Fibroblast of mammary gland (primary cell): ENCODE measurements at regions not wholly inside any gene's neighbourhood (a gene's known extent, or its start where the extent isn't known, plus 50 kb on each side); places are given as distances from the start of the nearest gene placed in this dataset.

Experiments
- DNase-seq: peaks from one replicate; pipeline ENCODE4 v3.0.0-alpha.2; 2010; ENCODE audit warnings: low read depth
- H3K4me3 ChIP-seq: 2 replicates; pipeline ENCODE4 v1.5.1; 2011; ENCODE audit warnings: low read depth, mild to moderate bottlenecking, low read length, moderate library complexity; ENCODE audit not compliant: control insufficient read depth
- TF ChIP-seq, protein P1 (sequence below): conservative IDR thresholded peaks from 2 replicates; pipeline ENCODE4 v1.5.1; 2011; ENCODE audit warnings: low read depth, low read length, inconsistent platforms; ENCODE audit not compliant: control insufficient read depth, insufficient read depth

GRCh38 chr4:31617667-31618066 is 897.5 kb downstream of the PCDH7 start:
- no peak overlapping the region for H3K4me3 ChIP-seq
- no peak for DNase-seq
- TF ChIP-seq, protein P1, sequence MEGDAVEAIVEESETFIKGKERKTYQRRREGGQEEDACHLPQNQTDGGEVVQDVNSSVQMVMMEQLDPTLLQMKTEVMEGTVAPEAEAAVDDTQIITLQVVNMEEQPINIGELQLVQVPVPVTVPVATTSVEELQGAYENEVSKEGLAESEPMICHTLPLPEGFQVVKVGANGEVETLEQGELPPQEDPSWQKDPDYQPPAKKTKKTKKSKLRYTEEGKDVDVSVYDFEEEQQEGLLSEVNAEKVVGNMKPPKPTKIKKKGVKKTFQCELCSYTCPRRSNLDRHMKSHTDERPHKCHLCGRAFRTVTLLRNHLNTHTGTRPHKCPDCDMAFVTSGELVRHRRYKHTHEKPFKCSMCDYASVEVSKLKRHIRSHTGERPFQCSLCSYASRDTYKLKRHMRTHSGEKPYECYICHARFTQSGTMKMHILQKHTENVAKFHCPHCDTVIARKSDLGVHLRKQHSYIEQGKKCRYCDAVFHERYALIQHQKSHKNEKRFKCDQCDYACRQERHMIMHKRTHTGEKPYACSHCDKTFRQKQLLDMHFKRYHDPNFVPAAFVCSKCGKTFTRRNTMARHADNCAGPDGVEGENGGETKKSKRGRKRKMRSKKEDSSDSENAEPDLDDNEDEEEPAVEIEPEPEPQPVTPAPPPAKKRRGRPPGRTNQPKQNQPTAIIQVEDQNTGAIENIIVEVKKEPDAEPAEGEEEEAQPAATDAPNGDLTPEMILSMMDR = no peak

- TF ChIP-seq, protein P1 = no peak
- DNase-seq = peak; percentile 30
- H3K4me3 ChIP-seq = no peak overlapping the region
Measured at GRCh38 chr4:31620476-31620875, 900.3 kb downstream of the PCDH7 start.

DNA sequence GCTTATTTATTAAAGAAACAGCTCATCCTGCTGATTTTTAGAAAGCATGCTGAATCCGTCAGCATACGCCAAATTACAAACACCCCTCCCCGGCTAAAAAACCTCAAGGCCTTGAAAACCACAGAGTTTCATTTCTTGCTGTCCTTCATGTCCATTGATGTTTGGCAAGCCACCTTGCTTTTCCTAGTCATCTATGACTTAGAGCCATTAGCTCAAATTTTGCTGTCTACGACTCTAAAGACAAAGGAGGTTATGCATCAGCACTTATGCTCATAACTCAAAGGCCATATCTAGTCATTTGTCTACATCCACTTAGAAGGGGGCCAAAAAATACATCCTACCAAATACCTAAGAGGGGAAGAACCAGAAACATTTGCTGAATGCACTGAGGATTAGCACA is 925.1 kb downstream of the PCDH7 start:
- no peak for DNase-seq

DNA sequence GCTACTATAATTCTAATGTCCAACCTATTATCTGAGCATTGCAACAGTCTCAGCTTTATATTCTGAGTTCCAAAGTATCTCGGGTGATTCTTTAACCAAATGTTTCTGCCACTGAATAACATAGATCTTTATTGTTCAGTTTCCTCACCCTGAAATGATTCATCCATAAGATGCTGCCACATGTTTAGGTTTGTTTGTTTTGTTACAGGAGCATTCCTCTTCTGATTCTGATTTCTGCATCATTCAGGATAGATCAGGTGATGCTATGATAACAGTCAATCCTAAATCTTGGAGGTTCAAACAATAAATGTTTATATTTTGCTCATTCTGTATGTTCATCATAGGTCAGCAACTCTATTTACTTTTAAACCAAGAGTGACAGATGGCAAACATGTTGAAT is 927.6 kb downstream of the PCDH7 start:
- DNase-seq = no peak
- no peak overlapping the region for H3K4me3 ChIP-seq
- TF ChIP-seq, protein P1 = no peak

More for the DNA sequence above, 925.1 kb downstream of the PCDH7 start:
- H3K4me3 ChIP-seq = no peak overlapping the region
- TF ChIP-seq, protein P1 = no peak

DNA sequence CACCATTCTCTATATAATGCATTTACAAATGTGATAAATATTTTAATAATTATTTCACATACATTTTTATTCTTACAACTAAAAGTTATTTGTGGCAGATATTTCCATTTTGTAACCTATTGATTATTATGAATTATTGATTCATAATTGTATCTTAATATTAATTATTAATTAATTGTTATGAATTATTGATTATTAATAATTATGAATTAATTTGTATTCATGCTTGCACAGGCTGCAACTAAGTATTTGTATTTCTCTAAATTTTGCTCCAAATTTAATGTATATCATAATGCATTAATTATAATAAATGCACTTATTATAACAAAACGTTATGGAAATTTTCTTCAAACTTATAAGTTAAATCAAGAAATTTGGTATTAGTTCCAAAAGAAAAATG is 929.7 kb downstream of the PCDH7 start:
- TF ChIP-seq, protein P1 = no peak
- H3K4me3 ChIP-seq = no peak overlapping the region
- no peak for DNase-seq

DNA sequence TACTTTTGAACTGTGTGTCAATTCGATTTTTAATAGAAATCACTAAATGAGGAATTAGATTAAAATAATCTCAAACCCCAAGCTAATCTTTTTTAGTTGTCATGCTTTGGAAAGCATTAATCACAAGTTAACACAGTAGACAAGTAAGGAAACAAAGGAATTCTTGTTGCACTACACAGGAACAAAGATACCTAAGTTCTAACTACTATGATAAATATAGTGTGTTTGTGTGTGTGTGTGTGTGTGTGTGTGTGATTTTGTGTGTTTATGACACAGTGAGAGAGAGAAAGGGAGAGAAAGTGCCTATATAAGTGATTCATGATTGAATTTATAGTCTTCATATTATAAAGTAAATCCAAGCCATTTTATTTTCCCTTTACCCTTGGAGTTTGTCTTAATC is 931.4 kb downstream of the PCDH7 start:
- TF ChIP-seq, protein P1 = no peak
- no peak for DNase-seq
- no peak overlapping the region for H3K4me3 ChIP-seq

DNA sequence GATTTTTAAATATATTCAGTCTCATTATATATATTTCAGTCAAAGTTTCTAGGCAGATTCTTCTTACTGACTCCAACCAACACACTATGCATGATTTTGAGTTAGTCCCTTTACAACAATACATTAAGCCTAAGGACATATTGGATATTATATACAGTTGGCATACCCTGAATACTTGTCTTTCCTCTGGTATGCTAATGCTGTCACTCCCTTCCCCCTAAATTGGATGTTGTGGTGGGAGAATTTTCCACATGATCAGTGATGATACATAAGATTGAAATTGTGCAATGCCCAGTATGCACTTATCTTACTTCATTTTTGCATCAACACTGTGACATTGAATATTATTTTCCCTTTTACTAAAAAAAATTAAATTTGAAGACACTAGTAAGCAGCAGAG is 935.2 kb downstream of the PCDH7 start:
- no peak overlapping the region for H3K4me3 ChIP-seq
- TF ChIP-seq, protein P1 = no peak
- DNase-seq = peak; percentile 43
